K562 (cell line): ENCODE measurements at regions not wholly inside any gene's neighbourhood (a gene's known extent, or its start where the extent isn't known, plus 50 kb on each side); places are given as distances from the start of the nearest gene placed in this dataset.

ENCODE experiments used
- ATAC-seq: fragments of 200-7000 bp; cut with Tn5 transposase; 3 replicates; pipeline ENCODE4 v1.9.1; 2020; ENCODE audit warnings: moderate library complexity
- BruUV-seq: library from RNA; stranded (reverse); fragments of 400-500 nt; replicated peaks from 2 replicates; lab custom pipeline; 2021; lab: Mats Ljungman, UMichigan
- CTCF ChIA-PET: fragments of 300-600 bp; formaldehyde crosslinking; extraction: SDS; loops from one replicate; lab custom pipeline; 2021; ENCODE audit warnings: low intra/inter-chr PET ratio; lab: Yijun Ruan, JAX
- POLR2A ChIA-PET: fragments of 300-600, 350-650 bp; sonication (Branson Sonifier 250); formaldehyde crosslinking; extraction: SDS; loops from one replicate; lab custom pipeline; 2021; ENCODE audit warnings: antibody characterized with exemption, inconsistent platforms; lab: Yijun Ruan, JAX
- DNase-seq, 4 experiments: peaks; one replicate each; pipeline versions ENCODE4 v3.0.0 to v3.0.0-alpha.2; 2011 to 2018; ENCODE audit warnings: low spot score in 3 of 4, mixed read lengths in 3 of 4; ENCODE audit errors: extremely low read depth in 1 of 4
- FAIRE-seq: peaks from 2 replicates; lab custom pipeline; 2011; peaks lifted over from hg19 to GRCh38; lab: Jason Lieb, UNC
- H2AFZ ChIP-seq: 2 replicates; pipeline ENCODE4 v1.6.0; 2011; ENCODE audit warnings: low read depth, low read length, control low read depth, inconsistent platforms
- H3K27ac ChIP-seq: fragments of 200-600 bp; 3 replicates; pipeline ENCODE4 v1.8.0; 2011; ENCODE audit warnings: low read depth, mild to moderate bottlenecking, control low read depth, inconsistent platforms, low read length, moderate library complexity, mixed read lengths; ENCODE audit errors: extremely low read depth
- H3K27me3 ChIP-seq, 2 experiments: fragments of 300-600 bp in 1 of 2; 2 replicates in 1 of 2; 3 replicates in 1 of 2; pipeline versions ENCODE4 v1.6.0 to v1.8.0; 2011; ENCODE audit warnings: inconsistent platforms in 2 of 2, low read length in 2 of 2, mild to moderate bottlenecking in 1 of 2, mixed read lengths in 1 of 2, moderate library complexity in 1 of 2; ENCODE audit not compliant: control insufficient read depth in 2 of 2, insufficient read depth in 2 of 2
- H3K36me3 ChIP-seq: fragments of 300-600 bp; 3 replicates; pipeline ENCODE4 v1.8.0; 2011; ENCODE audit warnings: mild to moderate bottlenecking, low read length, inconsistent platforms; ENCODE audit not compliant: control insufficient read depth, insufficient read depth
- H3K4me1 ChIP-seq, 2 experiments: fragments of 200-600 bp in 1 of 2; replicated peaks in 1 of 2; 2 replicates in 1 of 2; 3 replicates in 1 of 2; pipeline versions ENCODE4 v1.5.1 to v1.8.0; 2011; ENCODE audit warnings: inconsistent platforms in 2 of 2, low read length in 2 of 2, mild to moderate bottlenecking in 1 of 2, mixed read lengths in 1 of 2, moderate library complexity in 1 of 2; ENCODE audit not compliant: control insufficient read depth in 2 of 2, insufficient read depth in 2 of 2
- H3K4me2 ChIP-seq: 2 replicates; pipeline ENCODE4 v1.6.1; 2011; ENCODE audit warnings: low read length, control low read depth, inconsistent platforms, mixed read lengths; ENCODE audit not compliant: insufficient read depth
- H3K4me3 ChIP-seq: fragments of 200-600 bp; sonication (generic), shearing (Covaris generic); 2 replicates; pipeline ENCODE4 v1.5.1; 2016; ENCODE audit warnings: control low read depth, inconsistent platforms
- H3K79me2 ChIP-seq: fragments of 200-600 bp; 3 replicates; pipeline ENCODE4 v1.8.0; 2011; ENCODE audit warnings: low read length, inconsistent platforms; ENCODE audit not compliant: control insufficient read depth, insufficient read depth
- H3K9ac ChIP-seq, 2 experiments: 2 replicates each; pipeline versions ENCODE4 v1.6.0 to v1.6.1; 2011; ENCODE audit warnings: low read depth in 2 of 2, low read length in 2 of 2, control low read depth in 1 of 2, inconsistent platforms in 1 of 2, mild to moderate bottlenecking in 1 of 2, mixed read lengths in 1 of 2; ENCODE audit not compliant: insufficient read depth in 1 of 2
- H3K9me1 ChIP-seq: one replicate; pipeline ENCODE4 v1.6.0; 2011; ENCODE audit warnings: inconsistent platforms, mild to moderate bottlenecking, low read length, moderate library complexity; ENCODE audit not compliant: control insufficient read depth, insufficient read depth
- H3K9me3 ChIP-seq: replicated peaks from 2 replicates; pipeline ENCODE4 v1.5.1; 2011; ENCODE audit warnings: low read depth, low read length, inconsistent platforms; ENCODE audit not compliant: control insufficient read depth, insufficient read depth
- H4K20me1 ChIP-seq: replicated peaks from 2 replicates; pipeline ENCODE4 v1.6.1; 2011; ENCODE audit warnings: low read length, inconsistent platforms, mixed read lengths; ENCODE audit not compliant: control insufficient read depth, insufficient read depth
- CBX1 ChIP-seq: sonication (generic); IDR thresholded peaks from 2 replicates; pipeline ENCODE4 v1.6.1; 2016; ENCODE audit warnings: antibody characterized with exemption, low read depth, mild to moderate bottlenecking
- FOXM1 ChIP-seq, 2 experiments: fragments of 450-650 bp in 1 of 2; sonication (generic) in 1 of 2; formaldehyde crosslinking in 1 of 2; IDR thresholded peaks; 2 replicates each; pipeline versions ENCODE4 v1.6.1 to v1.9.0; 2017 to 2022; ENCODE audit warnings: low read depth in 2 of 2, mild to moderate bottlenecking in 2 of 2, missing genetic modification reagents in 1 of 2, moderate library complexity in 1 of 2
- GTF2A2 ChIP-seq: IDR thresholded peaks from 2 replicates; pipeline ENCODE4 v1.6.1; 2016; ENCODE audit warnings: mild to moderate bottlenecking, missing genetic modification characterization, missing compliant biosample characterization
- HMBOX1 ChIP-seq: sonication (generic); IDR thresholded peaks from 2 replicates; pipeline ENCODE4 v1.6.1; 2016
- HOMEZ ChIP-seq: fragments of 250-450 bp; sonication (Bioruptor Pico); IDR thresholded peaks from 2 replicates; pipeline ENCODE4 v1.4.0; 2020; ENCODE audit warnings: mild to moderate bottlenecking, moderate library complexity
- IFI16 ChIP-seq: fragments of 250-450 bp; sonication (Bioruptor Pico); IDR thresholded peaks from 2 replicates; pipeline ENCODE4 v2.1.2; 2022; ENCODE audit warnings: mild to moderate bottlenecking, inconsistent platforms
- MIER1 ChIP-seq: fragments of 450-650 bp; IDR thresholded peaks from 2 replicates; pipeline ENCODE4 v1.6.1; 2016; ENCODE audit warnings: antibody characterized with exemption, mild to moderate bottlenecking, low read depth
- MTA2 ChIP-seq: fragments of 450-650 bp; IDR thresholded peaks from 2 replicates; pipeline ENCODE4 v1.6.1; 2016; ENCODE audit warnings: low read depth
- PHF21A ChIP-seq: fragments of 450-650 bp; IDR thresholded peaks from 2 replicates; pipeline ENCODE4 v1.6.1; 2017; ENCODE audit warnings: low read depth, borderline replicate concordance
- RBM22 ChIP-seq: fragments of 200-400 bp; formaldehyde crosslinking; IDR thresholded peaks from 2 replicates; pipeline ENCODE4 v1.6.1; 2018; ENCODE audit warnings: low read length, low read depth; ENCODE audit not compliant: poor library complexity, severe bottlenecking
- SMAD4 ChIP-seq: fragments of 250-450 bp; sonication (Bioruptor Pico); conservative IDR thresholded peaks from 2 replicates; pipeline ENCODE4 v1.8.0; 2021; ENCODE audit warnings: inconsistent platforms, mild to moderate bottlenecking, moderate library complexity
- SRSF1 ChIP-seq: fragments of 200-400 bp; formaldehyde crosslinking; IDR thresholded peaks from 2 replicates; pipeline ENCODE4 v1.6.1; 2017; ENCODE audit warnings: mild to moderate bottlenecking, low read depth, low read length, moderate library complexity
- TFAP4 ChIP-seq: sonication (generic); formaldehyde crosslinking; IDR thresholded peaks from 2 replicates; pipeline ENCODE4 v1.8.0; 2022; ENCODE audit warnings: missing genetic modification reagents, mild to moderate bottlenecking, moderate library complexity, borderline replicate concordance
- ZNF354B ChIP-seq: fragments of 250-450 bp; sonication (Bioruptor Pico); IDR thresholded peaks from 2 replicates; pipeline ENCODE4 v1.4.0; 2020
- ZNF655 ChIP-seq: fragments of 250-450 bp; sonication (Bioruptor Pico); IDR thresholded peaks from 2 replicates; pipeline ENCODE4 v1.5.0; 2021
- ZNF766 ChIP-seq: fragments of 200-800 bp; sonication (Bioruptor generic); conservative IDR thresholded peaks from 2 replicates; pipeline ENCODE4 v1.6.1; 2016; ENCODE audit warnings: missing genetic modification characterization, missing compliant biosample characterization
- WGBS: fragments of 100-300 bp; shearing (Covaris generic); methylation state at CpG from one replicate; pipeline ENCODE4 v1.1.6; 2016; ENCODE audit warnings: low coverage, mixed read lengths; ENCODE audit not compliant: insufficient coverage; ENCODE audit errors: missing lambda C conversion rate; 5-methylcytosine and 5-hydroxymethylcytosine counted together
- in situ Hi-C: fragments of 300-500 bp; cut with MboI; formaldehyde crosslinking; loops from 4 replicates; pipeline ENCODE4 v1.15.0; 2018; ENCODE audit warnings: inconsistent platforms, mixed read lengths
- intact Hi-C: fragments of 100-400 bp; cut with micrococcal nuclease; formaldehyde crosslinking; loops from 2 replicates; pipeline ENCODE4 v1.14.2; 2022

DNA sequence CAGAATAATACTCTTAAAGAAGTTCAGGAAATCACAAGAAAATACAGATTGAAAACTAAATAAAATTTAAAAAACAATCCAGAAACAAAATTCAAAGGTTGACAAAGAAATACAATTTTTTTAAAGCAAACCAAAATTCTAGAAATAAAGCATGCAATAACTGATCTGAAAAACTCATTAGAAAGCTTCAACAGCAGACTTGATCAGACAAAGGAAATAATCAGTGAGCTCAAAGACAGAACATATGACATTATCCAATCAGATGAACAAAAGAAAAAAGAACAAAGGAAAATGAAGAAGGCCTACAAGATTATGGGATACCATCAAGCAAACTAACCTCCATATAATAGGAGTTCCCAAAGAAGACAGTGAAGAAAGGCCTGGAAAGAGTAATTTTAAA lies 336.8 kb downstream of the RSL24D1 start (continued):
- TF ChIP-seq ZNF655 (CRISPR knock-in tag) (no peak), FOXM1 (IDR thresholded peaks at IDR 0.05; ENCODE audit: low read depth) (no peak), FOXM1 (CRISPR knock-in tag; IDR thresholded peaks at IDR 0.05; ENCODE audit: low read depth) (no peak), TFAP4 (CRISPR knock-in tag) (no peak)

GRCh38 chr15:54854667-54855066 lies 342.1 kb downstream of the RSL24D1 start:
- FAIRE-seq (no peak), ATAC-seq (no peak), DNase-seq (no peak)
- no peaks in the 10 kb centered on the region for H3K36me3 ChIP-seq
- 0% methylated on average over 1 of the region's 1 CpG for WGBS
- intact Hi-C loops (no loop called here), in situ Hi-C loops (no loop called here)
- H3K27me3 ChIP-seq = no peaks in the 10 kb centered on the region
- no peaks in the 10 kb centered on the region for H3K9me1 ChIP-seq
- ChIA-PET POLR2A (no interaction called here), CTCF (no interaction called here)
- no peak overlapping the region for H3K9ac ChIP-seq
- H3K27ac ChIP-seq = no peak overlapping the region
- H4K20me1 ChIP-seq = no peaks in the 10 kb centered on the region
- no peak overlapping the region for H3K4me3 ChIP-seq
- no peak overlapping the region for H3K4me2 ChIP-seq
- BruUV-seq = no TSS peak
- no peaks in the 10 kb centered on the region for H3K9me3 ChIP-seq
- H3K4me1 ChIP-seq = no peaks in the 10 kb centered on the region
- no peaks in the 10 kb centered on the region for H3K79me2 ChIP-seq
- no peak overlapping the region for H2AFZ ChIP-seq
- TF ChIP-seq ZNF766 (CRISPR knock-in tag) (no peak), GTF2A2 (tag) (no peak), HOMEZ (CRISPR knock-in tag) (no peak), ZNF354B (no peak), SMAD4 (CRISPR knock-in tag) (no peak), PHF21A (no peak), MIER1 (no peak), RBM22 (no peak), SRSF1 (no peak), CBX1 (no peak), HMBOX1 (no peak), IFI16 (CRISPR knock-in tag) (no peak), MTA2 (no peak)
